HCT116 (cell line): ENCODE measurements at regions not wholly inside any gene's neighbourhood (a gene's known extent, or its start where the extent isn't known, plus 50 kb on each side); places are given as distances from the start of the nearest gene placed in this dataset.

ENCODE experiments used
- ATAC-seq: fragments of 200-7000 bp; cut with Tn5 transposase; 2 replicates; pipeline ENCODE4 v1.9.1; 2020; ENCODE audit warnings: mild to moderate bottlenecking, moderate library complexity
- BruUV-seq: library from RNA; stranded (reverse); fragments of 400-500 nt; replicated peaks from 2 replicates; lab custom pipeline; 2021; lab: Mats Ljungman, UMichigan
- CTCF ChIA-PET: fragments of 300-600 bp; sonication (Branson Sonifier 250); formaldehyde crosslinking; loops from one replicate; lab custom pipeline; 2021; ENCODE audit warnings: antibody characterized with exemption; lab: Charles Lee
- POLR2A ChIA-PET: fragments of 300-600, 350-600 bp; sonication (Branson Sonifier 250); formaldehyde crosslinking; loops from one replicate; lab custom pipeline; 2021; ENCODE audit warnings: antibody characterized with exemption; lab: Charles Lee
- RAD21 ChIA-PET, 2 experiments: fragments of 300-600 bp; sonication (Branson Sonifier 250); formaldehyde crosslinking; loops; one replicate each; lab custom pipeline; 2023; ENCODE audit warnings: low total read pairs in 2 of 2; ENCODE audit not compliant: uncharacterized antibody in 2 of 2, unreplicated experiment in 2 of 2, low non-redundant PET in 1 of 2; lab: Charles Lee
- DNase-seq: peaks from one replicate; pipeline ENCODE4 v3.0.0-alpha.2; 2010; ENCODE audit warnings: low read depth, low spot score
- H2AFZ ChIP-seq: fragments of 200-600 bp; shearing (Covaris generic), sonication (generic); 2 replicates; pipeline ENCODE4 v1.6.1; 2017; ENCODE audit warnings: low read depth, mixed run types, mixed read lengths, antibody characterized with exemption, low read length; ENCODE audit not compliant: poor library complexity, severe bottlenecking
- H3K27ac ChIP-seq: 2 replicates; pipeline ENCODE4 v1.5.1; 2012; ENCODE audit warnings: low read depth, low read length
- H3K27me3 ChIP-seq: fragments of 200-600 bp; sonication (generic); 2 replicates; pipeline ENCODE4 v1.6.1; 2016; ENCODE audit warnings: mixed run types, low read length, mixed read lengths; ENCODE audit not compliant: insufficient read depth
- H3K36me3 ChIP-seq, 2 experiments: fragments of 200-500 bp in 1 of 2; fragments of 200-600 bp in 1 of 2; sonication (Bioruptor generic) in 1 of 2; sonication (generic) in 1 of 2; 2 replicates each; pipeline versions ENCODE4 v1.5.1 to v1.6.1; 2014 to 2016; ENCODE audit warnings: low read length in 2 of 2, inconsistent platforms in 1 of 2, mixed read lengths in 1 of 2, mixed run types in 1 of 2; ENCODE audit not compliant: insufficient read depth in 2 of 2, control insufficient read depth in 1 of 2
- H3K4me1 ChIP-seq, 2 experiments: fragments of 200-600 bp in 1 of 2; sonication (generic) in 1 of 2; 2 replicates each; pipeline versions ENCODE4 v1.5.1 to v1.6.1; 2012 to 2017; ENCODE audit warnings: low read length in 2 of 2, inconsistent platforms in 1 of 2, mild to moderate bottlenecking in 1 of 2, mixed read lengths in 1 of 2, mixed run types in 1 of 2, moderate library complexity in 1 of 2; ENCODE audit not compliant: insufficient read depth in 2 of 2, control insufficient read depth in 1 of 2
- H3K4me2 ChIP-seq: fragments of 200-600 bp; sonication (generic); 2 replicates; pipeline ENCODE4 v1.6.1; 2017; ENCODE audit warnings: mixed run types, low read length, mixed read lengths
- H3K4me3 ChIP-seq, 2 experiments: fragments of 200-600 bp in 1 of 2; sonication (generic) in 1 of 2; replicated peaks in 1 of 2; 2 replicates each; pipeline ENCODE4 v1.5.1; 2011 to 2016; ENCODE audit warnings: low read length in 2 of 2, control low read depth in 1 of 2, low read depth in 1 of 2, mild to moderate bottlenecking in 1 of 2, mixed read lengths in 1 of 2, mixed run types in 1 of 2
- H3K79me2 ChIP-seq: fragments of 200-600 bp; sonication (generic); 2 replicates; pipeline ENCODE4 v1.6.1; 2017; ENCODE audit warnings: mild to moderate bottlenecking, mixed run types, low read length, moderate library complexity, mixed read lengths; ENCODE audit not compliant: insufficient read depth
- H3K9ac ChIP-seq: fragments of 200-600 bp; sonication (generic); 2 replicates; pipeline ENCODE4 v1.6.1; 2016; ENCODE audit warnings: low read length, mixed read lengths
- H3K9me2 ChIP-seq: fragments of 200-600 bp; sonication (generic), shearing (Covaris generic); 2 replicates; pipeline ENCODE4 v1.6.1; 2017; ENCODE audit warnings: mixed run types, mild to moderate bottlenecking, moderate library complexity; ENCODE audit not compliant: insufficient read depth
- H3K9me3 ChIP-seq, 2 experiments: fragments of 200-500 bp in 1 of 2; fragments of 200-600 bp in 1 of 2; sonication (Bioruptor generic) in 1 of 2; sonication (generic) in 1 of 2; 2 replicates each; pipeline ENCODE4 v1.6.1; 2014 to 2017; ENCODE audit warnings: low read length in 2 of 2, mixed read lengths in 2 of 2, inconsistent platforms in 1 of 2, low read depth in 1 of 2, mild to moderate bottlenecking in 1 of 2, mixed run types in 1 of 2, moderate library complexity in 1 of 2; ENCODE audit not compliant: control insufficient read depth in 1 of 2, insufficient read depth in 1 of 2
- H4K20me1 ChIP-seq: fragments of 200-600 bp; sonication (generic), shearing (Covaris generic); 2 replicates; pipeline ENCODE4 v1.6.1; 2017; ENCODE audit warnings: mixed run types, mild to moderate bottlenecking, moderate library complexity; ENCODE audit not compliant: insufficient read depth
- CEBPB ChIP-seq: IDR thresholded peaks from 2 replicates; pipeline ENCODE4 v1.6.1; 2012; ENCODE audit warnings: low read depth
- EGR1 ChIP-seq: IDR thresholded peaks from 2 replicates; pipeline ENCODE4 v1.6.1; 2012; ENCODE audit warnings: low read depth
- ELF1 ChIP-seq: IDR thresholded peaks from 2 replicates; pipeline ENCODE4 v1.6.1; 2012; ENCODE audit warnings: low read depth, borderline replicate concordance
- EZH2 ChIP-seq: fragments of 200-600 bp; sonication (generic); IDR thresholded peaks from 2 replicates; pipeline ENCODE4 v1.6.1; 2017; ENCODE audit warnings: antibody characterized with exemption, mixed run types
- EZH2phosphoT487 ChIP-seq: fragments of 200-600 bp; IDR thresholded peaks from 2 replicates; pipeline ENCODE4 v1.6.1; 2018; ENCODE audit warnings: antibody characterized with exemption, borderline replicate concordance
- FOSL1 ChIP-seq: IDR thresholded peaks from 2 replicates; pipeline ENCODE4 v1.6.1; 2012; ENCODE audit warnings: low read depth
- JUND ChIP-seq: IDR thresholded peaks from 2 replicates; pipeline ENCODE4 v1.6.1; 2012
- POLR2A ChIP-seq: IDR thresholded peaks from 2 replicates; pipeline ENCODE4 v1.7.0; 2011; ENCODE audit warnings: borderline replicate concordance; ENCODE audit not compliant: insufficient read depth, insufficient read length; ENCODE audit errors: extremely low read depth
- POLR2AphosphoS5 ChIP-seq: IDR thresholded peaks from 2 replicates; pipeline ENCODE4 v1.6.1; 2011; ENCODE audit warnings: mild to moderate bottlenecking, low read depth, low read length, moderate library complexity
- RAD21 ChIP-seq: IDR thresholded peaks from 2 replicates; pipeline ENCODE4 v1.6.1; 2012; ENCODE audit warnings: low read depth, mild to moderate bottlenecking
- SIN3A ChIP-seq: IDR thresholded peaks from 2 replicates; pipeline ENCODE4 v1.6.1; 2012; ENCODE audit warnings: low read depth
- SP1 ChIP-seq: IDR thresholded peaks from 2 replicates; pipeline ENCODE4 v1.6.1; 2012; ENCODE audit warnings: low read depth
- SRF ChIP-seq: IDR thresholded peaks from 2 replicates; pipeline ENCODE4 v1.6.1; 2012; ENCODE audit warnings: low read depth
- TCF7L2 ChIP-seq: IDR thresholded peaks from 2 replicates; pipeline ENCODE4 v1.7.0; 2011; ENCODE audit warnings: borderline replicate concordance, inconsistent platforms; ENCODE audit not compliant: insufficient read depth, insufficient read length; ENCODE audit errors: extremely low read depth
- YY1 ChIP-seq: IDR thresholded peaks from 2 replicates; pipeline ENCODE4 v1.6.1; 2011; ENCODE audit warnings: low read length, low read depth, moderate library complexity, mild to moderate bottlenecking; ENCODE audit not compliant: insufficient replicate concordance; ENCODE audit errors: extremely low read depth
- ZFX ChIP-seq: fragments of 450-650 bp; IDR thresholded peaks from 2 replicates; pipeline ENCODE4 v1.6.1; 2017
- ZNF274 ChIP-seq: fragments of 200-500 bp; sonication (Bioruptor generic); IDR thresholded peaks from 2 replicates; pipeline ENCODE4 v1.6.1; 2014; ENCODE audit warnings: mild to moderate bottlenecking, low read depth, low read length, inconsistent platforms
- intact Hi-C: fragments of 100-400 bp; cut with micrococcal nuclease; formaldehyde crosslinking; loops from 2 replicates; pipeline ENCODE4 v1.10.0; 2022
- TF ChIP-seq, protein P1 (sequence below), 3 experiments: fragments of 200-600 bp in 1 of 3; sonication (generic) in 1 of 3; IDR thresholded peaks in 2 of 3; conservative IDR thresholded peaks in 1 of 3; 2 replicates each; pipeline ENCODE4 v1.5.1; 2012 to 2017; ENCODE audit warnings: low read depth in 2 of 3, low read length in 2 of 3, antibody characterized with exemption in 1 of 3, borderline replicate concordance in 1 of 3, control low read depth in 1 of 3, mild to moderate bottlenecking in 1 of 3, mixed read lengths in 1 of 3, mixed run types in 1 of 3, moderate library complexity in 1 of 3; ENCODE audit not compliant: insufficient read depth in 1 of 3
- TF ChIP-seq, protein P2 (sequence below): IDR thresholded peaks from 2 replicates; pipeline ENCODE4 v1.6.1; 2012
- TF ChIP-seq, protein P3 (sequence below): IDR thresholded peaks from 2 replicates; pipeline ENCODE4 v1.6.1; 2012; ENCODE audit warnings: low read depth
- TF ChIP-seq, protein P4 (sequence below): IDR thresholded peaks from 2 replicates; pipeline ENCODE4 v1.6.1; 2012

DNA sequence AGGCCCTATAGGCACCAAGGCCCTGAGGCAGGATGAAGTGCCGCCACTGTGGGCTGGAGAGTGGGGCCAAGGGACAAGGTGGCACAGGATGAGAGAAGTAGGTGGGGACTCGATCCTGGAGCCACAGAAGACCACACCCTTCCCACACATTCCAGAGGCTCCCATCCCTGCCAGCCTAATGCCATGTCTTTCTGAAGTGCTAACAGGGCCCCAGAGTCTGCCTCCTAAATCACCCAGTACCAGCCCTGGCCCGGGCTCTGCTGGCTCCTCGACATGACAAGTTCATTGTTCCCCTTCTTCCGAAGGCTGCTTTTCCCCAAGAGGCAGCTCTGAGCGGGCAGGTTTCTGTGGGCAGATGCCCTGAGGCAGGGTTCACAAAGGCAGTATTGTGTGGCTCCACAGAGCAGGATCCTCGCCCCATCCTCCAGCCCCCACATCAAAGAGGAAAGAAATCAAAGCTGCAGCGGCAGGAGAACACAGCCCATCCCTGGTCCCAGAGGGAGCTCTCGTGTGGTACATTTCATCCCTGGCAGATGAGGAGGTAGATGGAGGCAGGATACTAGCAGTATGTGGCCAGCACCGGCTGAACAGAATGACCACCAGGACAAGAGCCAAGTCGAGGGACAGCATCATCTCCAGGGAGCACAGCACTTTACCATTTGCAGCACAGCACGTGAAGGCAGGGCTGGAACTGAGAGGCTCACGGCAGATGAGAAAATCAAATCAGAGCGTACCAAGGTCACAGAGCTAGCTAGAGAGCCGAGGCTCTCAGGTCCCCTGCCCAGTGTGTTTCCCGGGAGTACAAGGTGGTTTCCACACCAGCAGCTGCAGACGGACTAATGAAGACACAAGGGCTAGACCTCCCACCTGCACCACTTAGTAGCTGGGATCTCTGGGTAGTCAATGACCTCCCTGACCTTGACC is 64.8 kb downstream of the SYF2 start:
- RAD21 ChIA-PET: interaction anchor here in 1 of 2 experiments (0.5 kb wide), 1 partner anchor 78 kb away, joined by 3 read pairs; no protein-coding TSS in a partner anchor
- intact Hi-C loops: no loop called here
- H4K20me1 ChIP-seq: no peaks in the 10 kb centered on the region
- H3K36me3 ChIP-seq: no peaks in the 10 kb centered on the region
- H2AFZ ChIP-seq: peak overlapping the region; percentile 86
- POLR2A ChIA-PET: interaction anchor here (1.0 to 1.4 kb wide), 2 partner anchors 13 to 80 kb away, joined by 3 read pairs; partner anchors contain the start of gene RSRP1
- DNase-seq (peak; percentile 74), ATAC-seq (peak; percentile 85)
- H3K9me2 ChIP-seq: no peaks in the 10 kb centered on the region
- H3K4me1 ChIP-seq: peaks cover 32 to 33% of the 10 kb centered on the region in 2 experiments
- no peaks in the 10 kb centered on the region for H3K27me3 ChIP-seq
- CTCF ChIA-PET: no interaction called here
- peak overlapping the region; percentile 6 to 38; a peak in 3 of 4 replicates for H3K4me3 ChIP-seq
- H3K79me2 ChIP-seq: no peaks in the 10 kb centered on the region
- peak overlapping the region; percentile 73 for H3K27ac ChIP-seq
- H3K4me2 ChIP-seq: peak overlapping the region; percentile 75
- BruUV-seq: no TSS peak
- no peaks in the 10 kb centered on the region for H3K9me3 ChIP-seq
- H3K9ac ChIP-seq: 0 out of 2 replicates have a peak overlapping the region, but pooled peaks have one; percentile 16
- TF ChIP-seq, protein P1, sequence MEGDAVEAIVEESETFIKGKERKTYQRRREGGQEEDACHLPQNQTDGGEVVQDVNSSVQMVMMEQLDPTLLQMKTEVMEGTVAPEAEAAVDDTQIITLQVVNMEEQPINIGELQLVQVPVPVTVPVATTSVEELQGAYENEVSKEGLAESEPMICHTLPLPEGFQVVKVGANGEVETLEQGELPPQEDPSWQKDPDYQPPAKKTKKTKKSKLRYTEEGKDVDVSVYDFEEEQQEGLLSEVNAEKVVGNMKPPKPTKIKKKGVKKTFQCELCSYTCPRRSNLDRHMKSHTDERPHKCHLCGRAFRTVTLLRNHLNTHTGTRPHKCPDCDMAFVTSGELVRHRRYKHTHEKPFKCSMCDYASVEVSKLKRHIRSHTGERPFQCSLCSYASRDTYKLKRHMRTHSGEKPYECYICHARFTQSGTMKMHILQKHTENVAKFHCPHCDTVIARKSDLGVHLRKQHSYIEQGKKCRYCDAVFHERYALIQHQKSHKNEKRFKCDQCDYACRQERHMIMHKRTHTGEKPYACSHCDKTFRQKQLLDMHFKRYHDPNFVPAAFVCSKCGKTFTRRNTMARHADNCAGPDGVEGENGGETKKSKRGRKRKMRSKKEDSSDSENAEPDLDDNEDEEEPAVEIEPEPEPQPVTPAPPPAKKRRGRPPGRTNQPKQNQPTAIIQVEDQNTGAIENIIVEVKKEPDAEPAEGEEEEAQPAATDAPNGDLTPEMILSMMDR (IDR thresholded peaks at IDR 0.05 in 2 of 3, conservative IDR thresholded peaks at IDR 0.05 in 1 of 3; ENCODE audit: borderline replicate concordance in 1 of 3, insufficient read depth in 1 of 3, low read depth in 2 of 3, low read length in 2 of 3): no peak
- no peak for TF ChIP-seq EZH2
- TF ChIP-seq JUND: peak; percentile 16; the same call in 1 of the 2 replicates
- TF ChIP-seq POLR2AphosphoS5: no peak
- TF ChIP-seq YY1: no peak
- TF ChIP-seq TCF7L2: peak; percentile 93
- TF ChIP-seq, protein P2, sequence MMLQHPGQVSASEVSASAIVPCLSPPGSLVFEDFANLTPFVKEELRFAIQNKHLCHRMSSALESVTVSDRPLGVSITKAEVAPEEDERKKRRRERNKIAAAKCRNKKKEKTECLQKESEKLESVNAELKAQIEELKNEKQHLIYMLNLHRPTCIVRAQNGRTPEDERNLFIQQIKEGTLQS: no peak
- TF ChIP-seq EZH2phosphoT487: no peak
- TF ChIP-seq SP1: peak; percentile 35
- TF ChIP-seq, protein P3, sequence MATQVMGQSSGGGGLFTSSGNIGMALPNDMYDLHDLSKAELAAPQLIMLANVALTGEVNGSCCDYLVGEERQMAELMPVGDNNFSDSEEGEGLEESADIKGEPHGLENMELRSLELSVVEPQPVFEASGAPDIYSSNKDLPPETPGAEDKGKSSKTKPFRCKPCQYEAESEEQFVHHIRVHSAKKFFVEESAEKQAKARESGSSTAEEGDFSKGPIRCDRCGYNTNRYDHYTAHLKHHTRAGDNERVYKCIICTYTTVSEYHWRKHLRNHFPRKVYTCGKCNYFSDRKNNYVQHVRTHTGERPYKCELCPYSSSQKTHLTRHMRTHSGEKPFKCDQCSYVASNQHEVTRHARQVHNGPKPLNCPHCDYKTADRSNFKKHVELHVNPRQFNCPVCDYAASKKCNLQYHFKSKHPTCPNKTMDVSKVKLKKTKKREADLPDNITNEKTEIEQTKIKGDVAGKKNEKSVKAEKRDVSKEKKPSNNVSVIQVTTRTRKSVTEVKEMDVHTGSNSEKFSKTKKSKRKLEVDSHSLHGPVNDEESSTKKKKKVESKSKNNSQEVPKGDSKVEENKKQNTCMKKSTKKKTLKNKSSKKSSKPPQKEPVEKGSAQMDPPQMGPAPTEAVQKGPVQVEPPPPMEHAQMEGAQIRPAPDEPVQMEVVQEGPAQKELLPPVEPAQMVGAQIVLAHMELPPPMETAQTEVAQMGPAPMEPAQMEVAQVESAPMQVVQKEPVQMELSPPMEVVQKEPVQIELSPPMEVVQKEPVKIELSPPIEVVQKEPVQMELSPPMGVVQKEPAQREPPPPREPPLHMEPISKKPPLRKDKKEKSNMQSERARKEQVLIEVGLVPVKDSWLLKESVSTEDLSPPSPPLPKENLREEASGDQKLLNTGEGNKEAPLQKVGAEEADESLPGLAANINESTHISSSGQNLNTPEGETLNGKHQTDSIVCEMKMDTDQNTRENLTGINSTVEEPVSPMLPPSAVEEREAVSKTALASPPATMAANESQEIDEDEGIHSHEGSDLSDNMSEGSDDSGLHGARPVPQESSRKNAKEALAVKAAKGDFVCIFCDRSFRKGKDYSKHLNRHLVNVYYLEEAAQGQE: no peak
- no peak for TF ChIP-seq POLR2A
- no peak for TF ChIP-seq SIN3A
- TF ChIP-seq SRF: no peak
- no peak for TF ChIP-seq ZFX
- TF ChIP-seq, protein P4, sequence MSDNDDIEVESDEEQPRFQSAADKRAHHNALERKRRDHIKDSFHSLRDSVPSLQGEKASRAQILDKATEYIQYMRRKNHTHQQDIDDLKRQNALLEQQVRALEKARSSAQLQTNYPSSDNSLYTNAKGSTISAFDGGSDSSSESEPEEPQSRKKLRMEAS: peak; percentile 33; the same call in 1 of the 2 replicates
- TF ChIP-seq FOSL1: no peak
- TF ChIP-seq EGR1: no peak
- TF ChIP-seq CEBPB: no peak
- TF ChIP-seq ELF1: no peak
- no peak for TF ChIP-seq ZNF274
- no peak for TF ChIP-seq RAD21
